Astrocyte of the cerebellum (primary cell): ENCODE measurements at regions not wholly inside any gene's neighbourhood (a gene's known extent, or its start where the extent isn't known, plus 50 kb on each side); places are given as distances from the start of the nearest gene placed in this dataset.

Experiments used
- DNase-seq: peaks from one replicate; pipeline ENCODE4 v3.0.0-alpha.2; 2011; ENCODE audit warnings: low read depth
- H3K4me3 ChIP-seq: 2 replicates; pipeline ENCODE4 v1.5.1; 2011; ENCODE audit warnings: mild to moderate bottlenecking, low read depth, low read length, moderate library complexity
- CTCF ChIP-seq: IDR thresholded peaks from 2 replicates; pipeline ENCODE4 v1.5.1; 2012; ENCODE audit warnings: low read length, low read depth, moderate library complexity, mild to moderate bottlenecking; ENCODE audit errors: missing control alignments
- in situ Hi-C: cut with HindIII; loops from 2 replicates; pipeline ENCODE4 v1.10.0; 2017; ENCODE audit warnings: low sequenced_read_pairs

GRCh38 chr22:22156716-22157347, 87.8 kb upstream of the VPREB1 start:
- no peak overlapping the region for H3K4me3 ChIP-seq
- in situ Hi-C loops: no loop called here
- TF ChIP-seq CTCF: peak; percentile 73
- peak; percentile 37 for DNase-seq

GRCh38 chr22:22156348-22156715, 88.3 kb upstream of the VPREB1 start:
- in situ Hi-C loops: no loop called here
- no peak for TF ChIP-seq CTCF
- no peak overlapping the region for H3K4me3 ChIP-seq
- no peak for DNase-seq

- no peak for DNase-seq
- in situ Hi-C loops: no loop called here
- no peak overlapping the region for H3K4me3 ChIP-seq
- no peak for TF ChIP-seq CTCF
Observed at GRCh38 chr22:22155607-22156006, 89.0 kb upstream of the VPREB1 start.

GRCh38 chr22:22155146-22155545, 89.4 kb upstream of the VPREB1 start:
- in situ Hi-C loops: no loop called here
- no peak for DNase-seq
- H3K4me3 ChIP-seq: no peak overlapping the region
- no peak for TF ChIP-seq CTCF

GRCh38 chr22:22154040-22154439, 90.5 kb upstream of the VPREB1 start:
- in situ Hi-C loops: no loop called here
- H3K4me3 ChIP-seq: no peak overlapping the region
- no peak for TF ChIP-seq CTCF
- no peak for DNase-seq

GRCh38 chr22:22151308-22151707, 93.3 kb upstream of the VPREB1 start:
- in situ Hi-C loops: no loop called here
- no peak for TF ChIP-seq CTCF
- DNase-seq: no peak

GRCh38 chr22:22150457-22150856, 94.1 kb upstream of the VPREB1 start:
- H3K4me3 ChIP-seq: no peak overlapping the region
- TF ChIP-seq CTCF: no peak
- DNase-seq: no peak
- in situ Hi-C loops: no loop called here

More at GRCh38 chr22:22151308-22151707, 93.3 kb upstream of the VPREB1 start:
- H3K4me3 ChIP-seq: no peak overlapping the region
